DOHH2 (cell line): ENCODE measurements at regions not wholly inside any gene's neighbourhood (a gene's known extent, or its start where the extent isn't known, plus 50 kb on each side); places are given as distances from the start of the nearest gene placed in this dataset.

ENCODE experiments used
- H3F3A ChIP-seq: fragments of 200-600 bp; sonication (generic), shearing (Covaris generic); 2 replicates; pipeline ENCODE4 v1.6.0; 2016; ENCODE audit warnings: antibody characterized with exemption, mild to moderate bottlenecking; ENCODE audit not compliant: control insufficient read depth, insufficient read depth
- H3K27ac ChIP-seq: fragments of 200-600 bp; sonication (generic); 2 replicates; pipeline ENCODE4 v1.5.1; 2014; ENCODE audit warnings: low read depth, mild to moderate bottlenecking, low read length, moderate library complexity
- H3K27me3 ChIP-seq: fragments of 200-600 bp; sonication (generic); 2 replicates; pipeline ENCODE4 v1.6.1; 2014; ENCODE audit warnings: mild to moderate bottlenecking, low read length, mixed read lengths; ENCODE audit not compliant: control insufficient read depth
- H3K36me3 ChIP-seq: fragments of 200-600 bp; sonication (generic); 2 replicates; pipeline ENCODE4 v1.6.1; 2014; ENCODE audit warnings: mild to moderate bottlenecking, low read length, moderate library complexity, mixed read lengths; ENCODE audit not compliant: control insufficient read depth
- H3K4me1 ChIP-seq: fragments of 200-600 bp; sonication (generic); 2 replicates; pipeline ENCODE4 v1.6.1; 2014; ENCODE audit warnings: mild to moderate bottlenecking, low read length, mixed read lengths; ENCODE audit not compliant: control insufficient read depth
- H3K4me2 ChIP-seq: fragments of 200-600 bp; sonication (generic); 2 replicates; pipeline ENCODE4 v1.6.0; 2014; ENCODE audit warnings: mild to moderate bottlenecking, low read length, moderate library complexity
- H3K4me3 ChIP-seq: fragments of 200-600 bp; sonication (generic); 2 replicates; pipeline ENCODE4 v1.5.1; 2014; ENCODE audit warnings: mild to moderate bottlenecking, low read length, mixed read lengths
- H3K79me2 ChIP-seq: fragments of 200-600 bp; sonication (generic); 2 replicates; pipeline ENCODE4 v1.6.1; 2014; ENCODE audit warnings: mild to moderate bottlenecking, low read length, mixed read lengths; ENCODE audit not compliant: control insufficient read depth
- H3K9me2 ChIP-seq: fragments of 200-600 bp; sonication (generic); replicated peaks from 2 replicates; pipeline ENCODE4 v1.6.1; 2014; ENCODE audit warnings: mild to moderate bottlenecking, low read length, mixed read lengths; ENCODE audit not compliant: control insufficient read depth
- H3K9me3 ChIP-seq: fragments of 200-600 bp; sonication (generic); 2 replicates; pipeline ENCODE4 v1.6.1; 2014; ENCODE audit warnings: antibody characterized with exemption, low read length, mixed read lengths; ENCODE audit not compliant: control insufficient read depth, insufficient read depth
- H4K20me1 ChIP-seq: fragments of 200-600 bp; sonication (generic); 2 replicates; pipeline ENCODE4 v1.6.0; 2014; ENCODE audit warnings: low read depth, mild to moderate bottlenecking, antibody characterized with exemption, low read length, moderate library complexity; ENCODE audit not compliant: control insufficient read depth, insufficient read depth
- EZH2phosphoT487 ChIP-seq: fragments of 200-600 bp; sonication (generic); IDR thresholded peaks from 2 replicates; pipeline ENCODE4 v1.6.1; 2017; ENCODE audit warnings: borderline replicate concordance, mild to moderate bottlenecking, antibody characterized with exemption, low read length, moderate library complexity, mixed read lengths
- TF ChIP-seq, protein P1 (sequence below): fragments of 200-600 bp; sonication (generic); IDR thresholded peaks from one replicate; pipeline ENCODE4 v1.5.1; 2014; ENCODE audit warnings: antibody characterized with exemption, mild to moderate bottlenecking, low read depth, low read length; ENCODE audit not compliant: poor library complexity, severe bottlenecking

DNA sequence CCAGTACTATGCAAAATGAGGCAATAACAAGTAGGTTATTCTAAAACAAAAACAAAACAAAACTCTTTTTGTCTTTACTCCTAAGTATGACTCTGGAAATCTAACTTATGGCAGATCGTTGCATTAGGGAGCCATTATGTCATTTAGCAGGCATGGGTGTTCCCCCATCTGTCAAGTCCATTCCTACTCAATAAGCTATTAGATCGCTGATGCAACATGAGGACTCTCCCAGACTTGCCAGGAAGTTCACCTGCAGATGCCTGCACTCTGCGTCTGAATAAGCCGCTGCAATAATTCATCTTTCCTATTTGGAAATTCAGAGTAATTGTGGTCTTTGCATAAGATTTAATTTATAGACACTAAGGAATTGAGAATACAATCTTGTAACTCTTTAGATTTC lies 585.0 kb downstream of the KIF4B start:
- Histone ChIP-seq H3K79me2 (no peaks in the 10 kb centered on the region), H3K9me3 (no peaks in the 10 kb centered on the region), H3K27ac (no peak overlapping the region), H3K4me3 (no peak overlapping the region), H3K9me2 (no peaks in the 10 kb centered on the region), H3K27me3 (no peaks in the 10 kb centered on the region), H3K36me3 (no peaks in the 10 kb centered on the region), H3K4me1 (no peaks in the 10 kb centered on the region), H4K20me1 (no peaks in the 10 kb centered on the region), H3F3A (no peaks in the 10 kb centered on the region), H3K4me2 (no peak overlapping the region)
- TF ChIP-seq, protein P1, sequence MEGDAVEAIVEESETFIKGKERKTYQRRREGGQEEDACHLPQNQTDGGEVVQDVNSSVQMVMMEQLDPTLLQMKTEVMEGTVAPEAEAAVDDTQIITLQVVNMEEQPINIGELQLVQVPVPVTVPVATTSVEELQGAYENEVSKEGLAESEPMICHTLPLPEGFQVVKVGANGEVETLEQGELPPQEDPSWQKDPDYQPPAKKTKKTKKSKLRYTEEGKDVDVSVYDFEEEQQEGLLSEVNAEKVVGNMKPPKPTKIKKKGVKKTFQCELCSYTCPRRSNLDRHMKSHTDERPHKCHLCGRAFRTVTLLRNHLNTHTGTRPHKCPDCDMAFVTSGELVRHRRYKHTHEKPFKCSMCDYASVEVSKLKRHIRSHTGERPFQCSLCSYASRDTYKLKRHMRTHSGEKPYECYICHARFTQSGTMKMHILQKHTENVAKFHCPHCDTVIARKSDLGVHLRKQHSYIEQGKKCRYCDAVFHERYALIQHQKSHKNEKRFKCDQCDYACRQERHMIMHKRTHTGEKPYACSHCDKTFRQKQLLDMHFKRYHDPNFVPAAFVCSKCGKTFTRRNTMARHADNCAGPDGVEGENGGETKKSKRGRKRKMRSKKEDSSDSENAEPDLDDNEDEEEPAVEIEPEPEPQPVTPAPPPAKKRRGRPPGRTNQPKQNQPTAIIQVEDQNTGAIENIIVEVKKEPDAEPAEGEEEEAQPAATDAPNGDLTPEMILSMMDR, result no peak
- TF ChIP-seq EZH2phosphoT487, result no peak

DNA sequence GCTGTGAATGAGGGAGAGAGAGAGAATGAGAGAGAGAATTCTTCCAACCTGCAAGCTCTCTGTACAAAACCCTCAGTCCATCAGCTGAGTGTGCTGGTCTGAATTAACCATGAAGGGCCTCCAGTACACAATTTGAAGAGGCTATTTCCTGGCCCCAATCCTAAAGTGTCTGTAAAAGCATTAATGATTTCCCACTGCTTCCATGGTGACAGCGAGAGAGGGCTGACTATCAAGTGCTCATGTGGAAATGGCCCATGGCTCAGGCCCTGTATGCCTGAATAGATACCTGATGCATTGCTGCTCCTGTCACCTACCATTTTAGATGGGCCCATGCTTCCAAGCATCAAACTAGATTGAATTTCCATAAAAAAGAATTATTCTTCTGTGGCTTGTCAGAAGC lies 592.4 kb downstream of the KIF4B start:
- no peaks in the 10 kb centered on the region for H3K79me2 ChIP-seq
- H4K20me1 ChIP-seq, result no peaks in the 10 kb centered on the region
- H3K4me1 ChIP-seq, result no peaks in the 10 kb centered on the region
- no peak overlapping the region for H3K4me2 ChIP-seq
- H3F3A ChIP-seq, result no peaks in the 10 kb centered on the region
- no peaks in the 10 kb centered on the region for H3K36me3 ChIP-seq
- H3K9me3 ChIP-seq, result no peaks in the 10 kb centered on the region
- H3K4me3 ChIP-seq, result no peak overlapping the region
- no peaks in the 10 kb centered on the region for H3K27me3 ChIP-seq
- TF ChIP-seq, protein P1, result no peak
- TF ChIP-seq EZH2phosphoT487, result no peak
- no peak overlapping the region for H3K27ac ChIP-seq
- no peaks in the 10 kb centered on the region for H3K9me2 ChIP-seq

DNA sequence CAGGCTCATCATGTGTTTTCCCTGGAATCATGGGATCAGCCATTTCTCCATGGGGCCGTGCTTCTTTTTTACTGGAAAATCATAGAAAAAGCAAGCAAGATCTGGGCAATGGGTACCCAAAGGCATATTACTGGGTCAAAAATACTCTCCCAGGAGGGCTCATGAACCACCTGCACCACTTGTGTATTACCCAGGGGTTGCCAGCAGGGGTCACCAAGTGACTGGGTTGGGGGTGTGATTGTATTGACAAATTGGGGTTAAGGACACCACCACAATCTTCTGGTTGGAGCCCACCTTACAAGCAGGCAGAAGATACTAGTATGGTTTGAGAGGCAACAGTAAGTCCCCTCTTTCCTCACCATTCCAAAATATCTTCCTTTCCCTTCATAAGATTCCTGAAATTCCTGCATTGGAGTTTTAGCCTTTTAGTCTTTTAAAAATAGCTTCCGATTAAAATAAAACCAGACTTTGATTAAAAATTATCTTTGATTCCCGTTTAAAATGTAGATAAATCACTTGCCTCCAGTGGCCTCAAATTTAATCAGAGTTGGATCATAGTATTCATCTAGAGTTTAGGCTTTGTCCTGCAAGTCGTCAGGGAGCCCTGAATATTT lies 603.3 kb downstream of the KIF4B start:
- no peak overlapping the region for H3K4me2 ChIP-seq
- TF ChIP-seq EZH2phosphoT487, result no peak
- TF ChIP-seq, protein P1, result peak; percentile 84
- no peak overlapping the region for H3K4me3 ChIP-seq
- no peaks in the 10 kb centered on the region for H3K36me3 ChIP-seq
- no peaks in the 10 kb centered on the region for H3K79me2 ChIP-seq
- no peaks in the 10 kb centered on the region for H3K9me2 ChIP-seq
- no peaks in the 10 kb centered on the region for H4K20me1 ChIP-seq
- H3K27ac ChIP-seq, result no peak overlapping the region
- no peaks in the 10 kb centered on the region for H3K4me1 ChIP-seq
- H3F3A ChIP-seq, result no peaks in the 10 kb centered on the region
- H3K27me3 ChIP-seq, result no peaks in the 10 kb centered on the region
- no peaks in the 10 kb centered on the region for H3K9me3 ChIP-seq
